ENCODE measurements at regions not wholly inside any gene's neighbourhood (a gene's known extent, or its start where the extent isn't known, plus 50 kb on each side); places are given as distances from the start of the nearest gene placed in this dataset.

GRCh38 chr5:6868575-6869215, 155.5 kb downstream of the TENT4A start:
- H3K4me3 Mint-ChIP-seq = no peak overlapping the region

GRCh38 chr5:6869677-6870076, 156.4 kb downstream of the TENT4A start:
- Mint-ChIP-seq H3K36me3 (ENCODE audit: low read depth) (no peaks in the 10 kb centered on the region), H3K4me3 (no peak overlapping the region), H3K9me3 (no peaks in the 10 kb centered on the region), H3K27me3 (no peaks in the 10 kb centered on the region), H3K4me1 (no peaks in the 10 kb centered on the region), H3K27ac (no peak overlapping the region)
- intact Hi-C loops (cut with micrococcal nuclease) = no loop called here
- DNase-seq = no peak

More at GRCh38 chr5:6868575-6869215, 155.5 kb downstream of the TENT4A start:
- H3K9me3 Mint-ChIP-seq = no peaks in the 10 kb centered on the region
- H3K27me3 Mint-ChIP-seq = no peaks in the 10 kb centered on the region
- no peak for DNase-seq
- no peaks in the 10 kb centered on the region for H3K36me3 Mint-ChIP-seq (ENCODE audit: low read depth)
- intact Hi-C loops (cut with micrococcal nuclease) = no loop called here
- no peak overlapping the region for H3K27ac Mint-ChIP-seq
- H3K4me1 Mint-ChIP-seq = no peaks in the 10 kb centered on the region

GRCh38 chr5:6872441-6873160, 159.4 kb downstream of the TENT4A start:
- Mint-ChIP-seq H3K27ac (no peak overlapping the region), H3K9me3 (no peaks in the 10 kb centered on the region), H3K4me1 (no peaks in the 10 kb centered on the region), H3K4me3 (no peak overlapping the region), H3K36me3 (ENCODE audit: low read depth) (no peaks in the 10 kb centered on the region), H3K27me3 (no peaks in the 10 kb centered on the region)
- intact Hi-C loops (cut with micrococcal nuclease) = no loop called here
- no peak for DNase-seq

- Mint-ChIP-seq H3K27ac (no peak overlapping the region), H3K9me3 (no peaks in the 10 kb centered on the region), H3K36me3 (ENCODE audit: low read depth) (no peaks in the 10 kb centered on the region), H3K4me3 (no peak overlapping the region), H3K27me3 (no peaks in the 10 kb centered on the region), H3K4me1 (no peaks in the 10 kb centered on the region)
- intact Hi-C loops (cut with micrococcal nuclease) = no loop called here
- no peak for DNase-seq
Measured at GRCh38 chr5:6873359-6873758, 160.1 kb downstream of the TENT4A start.

- no peak overlapping the region for H3K4me3 Mint-ChIP-seq
Measured at GRCh38 chr5:6875376-6875775, 162.1 kb downstream of the TENT4A start.

GRCh38 chr5:6877986-6878828, 165.0 kb downstream of the TENT4A start:
- no peaks in the 10 kb centered on the region for H3K4me1 Mint-ChIP-seq
- DNase-seq = no peak
- no peaks in the 10 kb centered on the region for H3K27me3 Mint-ChIP-seq
- no peak overlapping the region for H3K27ac Mint-ChIP-seq
- intact Hi-C loops (cut with micrococcal nuclease) = no loop called here
- no peaks in the 10 kb centered on the region for H3K9me3 Mint-ChIP-seq
- no peaks in the 10 kb centered on the region for H3K36me3 Mint-ChIP-seq (ENCODE audit: low read depth)
- H3K4me3 Mint-ChIP-seq = no peak overlapping the region

More at GRCh38 chr5:6875376-6875775, 162.1 kb downstream of the TENT4A start:
- Mint-ChIP-seq H3K27me3 (no peaks in the 10 kb centered on the region), H3K27ac (no peak overlapping the region), H3K4me1 (no peaks in the 10 kb centered on the region), H3K36me3 (ENCODE audit: low read depth) (no peaks in the 10 kb centered on the region), H3K9me3 (no peaks in the 10 kb centered on the region)
- no peak for DNase-seq
- intact Hi-C loops (cut with micrococcal nuclease) = no loop called here

- no peaks in the 10 kb centered on the region for H3K36me3 Mint-ChIP-seq (ENCODE audit: low read depth)
- no peak overlapping the region for H3K27ac Mint-ChIP-seq
- H3K4me1 Mint-ChIP-seq = peaks cover 4% of the 10 kb centered on the region
- no peak overlapping the region for H3K4me3 Mint-ChIP-seq
- intact Hi-C loops (cut with micrococcal nuclease) = no loop called here
- H3K27me3 Mint-ChIP-seq = no peaks in the 10 kb centered on the region
- peaks cover 18% of the 10 kb centered on the region for H3K9me3 Mint-ChIP-seq
- no peak for DNase-seq
Measured at GRCh38 chr5:6885581-6885980, 172.3 kb downstream of the TENT4A start.

GRCh38 chr5:6886866-6887265, 173.6 kb downstream of the TENT4A start:
- Mint-ChIP-seq H3K9me3 (peaks cover 18% of the 10 kb centered on the region), H3K27ac (no peak overlapping the region), H3K4me1 (peaks cover 4% of the 10 kb centered on the region), H3K4me3 (no peak overlapping the region), H3K36me3 (ENCODE audit: low read depth) (no peaks in the 10 kb centered on the region), H3K27me3 (no peaks in the 10 kb centered on the region)
- intact Hi-C loops (cut with micrococcal nuclease) = no loop called here
- no peak for DNase-seq

GRCh38 chr5:6889030-6889429, 175.8 kb downstream of the TENT4A start:
- Mint-ChIP-seq H3K27me3 (no peaks in the 10 kb centered on the region), H3K4me1 (peaks cover 4% of the 10 kb centered on the region), H3K36me3 (ENCODE audit: low read depth) (no peaks in the 10 kb centered on the region), H3K27ac (no peak overlapping the region), H3K4me3 (no peak overlapping the region), H3K9me3 (peaks cover 18% of the 10 kb centered on the region)
- intact Hi-C loops (cut with micrococcal nuclease) = no loop called here
- DNase-seq = no peak

GRCh38 chr5:6899221-6899620, 186.0 kb downstream of the TENT4A start:
- intact Hi-C loops (cut with micrococcal nuclease) = no loop called here
- Mint-ChIP-seq H3K4me3 (no peak overlapping the region), H3K36me3 (ENCODE audit: low read depth) (no peaks in the 10 kb centered on the region)

GRCh38 chr5:6900247-6901227, 187.3 kb downstream of the TENT4A start:
- H3K27ac Mint-ChIP-seq = no peak overlapping the region
- DNase-seq = no peak
- no peaks in the 10 kb centered on the region for H3K36me3 Mint-ChIP-seq (ENCODE audit: low read depth)
- no peaks in the 10 kb centered on the region for H3K4me1 Mint-ChIP-seq
- H3K27me3 Mint-ChIP-seq = no peaks in the 10 kb centered on the region
- no peaks in the 10 kb centered on the region for H3K9me3 Mint-ChIP-seq
- intact Hi-C loops (cut with micrococcal nuclease) = no loop called here
- no peak overlapping the region for H3K4me3 Mint-ChIP-seq

More at GRCh38 chr5:6899221-6899620, 186.0 kb downstream of the TENT4A start:
- Mint-ChIP-seq H3K9me3 (no peaks in the 10 kb centered on the region), H3K27me3 (no peaks in the 10 kb centered on the region), H3K27ac (no peak overlapping the region), H3K4me1 (no peaks in the 10 kb centered on the region)
- DNase-seq = no peak

GRCh38 chr5:6902094-6902493, 188.9 kb downstream of the TENT4A start:
- H3K27ac Mint-ChIP-seq = no peak overlapping the region
- H3K27me3 Mint-ChIP-seq = no peaks in the 10 kb centered on the region
- DNase-seq = no peak
- no peaks in the 10 kb centered on the region for H3K36me3 Mint-ChIP-seq (ENCODE audit: low read depth)
- intact Hi-C loops (cut with micrococcal nuclease) = no loop called here
- no peak overlapping the region for H3K4me3 Mint-ChIP-seq
- H3K4me1 Mint-ChIP-seq = no peaks in the 10 kb centered on the region
- H3K9me3 Mint-ChIP-seq = no peaks in the 10 kb centered on the region

- Mint-ChIP-seq H3K4me3 (no peak overlapping the region), H3K27me3 (no peaks in the 10 kb centered on the region), H3K36me3 (ENCODE audit: low read depth) (no peaks in the 10 kb centered on the region), H3K4me1 (no peaks in the 10 kb centered on the region), H3K9me3 (no peaks in the 10 kb centered on the region), H3K27ac (no peak overlapping the region)
- no peak for DNase-seq
- intact Hi-C loops (cut with micrococcal nuclease) = no loop called here
Measured at GRCh38 chr5:6902597-6902996, 189.4 kb downstream of the TENT4A start.
